GM12873 (cell line): ENCODE measurements at regions not wholly inside any gene's neighbourhood (a gene's known extent, or its start where the extent isn't known, plus 50 kb on each side); places are given as distances from the start of the nearest gene placed in this dataset.

ENCODE experiments used
- TF ChIP-seq, protein P1 (sequence below): IDR thresholded peaks from 2 replicates; pipeline ENCODE4 v1.5.1; 2012; ENCODE audit warnings: low read depth, mild to moderate bottlenecking, moderate library complexity, low read length, control low read depth; ENCODE audit not compliant: insufficient read depth; ENCODE audit errors: missing control alignments

GRCh38 chr2:7925506-7925905, 756.4 kb upstream of the ID2 start:
- TF ChIP-seq, protein P1, sequence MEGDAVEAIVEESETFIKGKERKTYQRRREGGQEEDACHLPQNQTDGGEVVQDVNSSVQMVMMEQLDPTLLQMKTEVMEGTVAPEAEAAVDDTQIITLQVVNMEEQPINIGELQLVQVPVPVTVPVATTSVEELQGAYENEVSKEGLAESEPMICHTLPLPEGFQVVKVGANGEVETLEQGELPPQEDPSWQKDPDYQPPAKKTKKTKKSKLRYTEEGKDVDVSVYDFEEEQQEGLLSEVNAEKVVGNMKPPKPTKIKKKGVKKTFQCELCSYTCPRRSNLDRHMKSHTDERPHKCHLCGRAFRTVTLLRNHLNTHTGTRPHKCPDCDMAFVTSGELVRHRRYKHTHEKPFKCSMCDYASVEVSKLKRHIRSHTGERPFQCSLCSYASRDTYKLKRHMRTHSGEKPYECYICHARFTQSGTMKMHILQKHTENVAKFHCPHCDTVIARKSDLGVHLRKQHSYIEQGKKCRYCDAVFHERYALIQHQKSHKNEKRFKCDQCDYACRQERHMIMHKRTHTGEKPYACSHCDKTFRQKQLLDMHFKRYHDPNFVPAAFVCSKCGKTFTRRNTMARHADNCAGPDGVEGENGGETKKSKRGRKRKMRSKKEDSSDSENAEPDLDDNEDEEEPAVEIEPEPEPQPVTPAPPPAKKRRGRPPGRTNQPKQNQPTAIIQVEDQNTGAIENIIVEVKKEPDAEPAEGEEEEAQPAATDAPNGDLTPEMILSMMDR, result no peak

GRCh38 chr2:7927691-7928090, 754.2 kb upstream of the ID2 start:
- TF ChIP-seq, protein P1, result no peak

GRCh38 chr2:7929281-7929680, 752.6 kb upstream of the ID2 start:
- TF ChIP-seq, protein P1, result no peak

DNA sequence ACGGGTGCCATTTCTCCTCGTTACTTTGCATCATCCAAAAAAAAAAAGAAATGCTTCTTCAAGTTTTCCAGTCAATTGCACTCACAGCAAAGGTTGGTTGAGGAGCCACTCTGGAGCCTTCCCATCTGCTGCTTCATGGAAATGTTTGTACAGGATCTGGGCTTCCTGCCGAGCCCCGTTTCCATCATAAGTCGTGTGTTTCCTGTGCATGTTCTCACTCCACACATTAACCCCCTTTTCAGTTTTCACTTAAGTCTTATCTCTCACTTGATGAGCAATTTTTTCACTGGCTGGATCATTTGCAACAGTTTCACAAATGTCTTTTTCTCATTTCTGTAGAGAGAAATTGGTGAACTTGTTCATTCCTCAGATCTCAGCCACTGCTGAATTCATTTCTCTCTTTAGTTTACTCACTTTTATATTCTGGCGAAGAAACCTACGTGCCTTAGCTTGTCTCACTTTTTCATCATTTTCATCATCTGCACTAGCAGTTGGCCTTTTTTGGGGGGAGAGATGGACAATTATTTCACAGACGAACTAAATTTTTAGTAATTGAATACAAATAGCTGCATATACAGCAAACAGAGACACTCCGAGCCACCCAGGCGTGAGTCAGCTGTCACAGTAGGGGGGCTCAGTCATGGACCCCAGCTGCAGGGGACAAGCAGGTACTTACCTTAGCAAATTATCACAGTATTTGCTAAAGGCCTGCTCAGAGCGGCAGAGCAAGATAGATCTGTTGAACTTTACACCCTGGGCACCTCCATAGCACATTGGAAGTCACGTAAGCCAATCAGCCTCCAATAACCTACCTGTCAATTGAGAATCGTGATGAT, 750.8 kb upstream of the ID2 start:
- TF ChIP-seq, protein P1, result no peak

GRCh38 chr2:7931808-7932207, 750.0 kb upstream of the ID2 start:
- TF ChIP-seq, protein P1, result no peak

DNA sequence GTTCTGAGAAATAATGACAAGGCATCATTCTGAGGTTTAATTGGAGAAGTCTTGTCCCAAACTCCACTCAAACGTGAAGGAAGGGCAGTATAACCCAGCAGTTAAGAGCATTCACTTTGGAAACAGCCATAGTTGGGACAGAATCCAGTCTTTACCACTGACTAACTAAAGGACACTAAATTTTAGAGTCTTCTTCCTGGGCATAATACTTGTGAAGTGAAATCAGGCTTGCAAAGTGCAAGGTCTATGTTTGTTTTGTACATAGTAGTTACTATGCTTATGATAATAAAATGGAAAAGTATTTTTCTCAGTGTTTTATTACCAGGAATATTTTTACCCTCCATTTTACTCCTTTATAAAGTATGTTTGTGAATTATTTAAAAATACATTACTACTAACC, 748.2 kb upstream of the ID2 start:
- TF ChIP-seq, protein P1, result no peak

GRCh38 chr2:7934476-7934875, 747.4 kb upstream of the ID2 start:
- TF ChIP-seq, protein P1, result no peak
